ENCODE measurements at regions not wholly inside any gene's neighbourhood (a gene's known extent, or its start where the extent isn't known, plus 50 kb on each side); places are given as distances from the start of the nearest gene placed in this dataset.

DNA sequence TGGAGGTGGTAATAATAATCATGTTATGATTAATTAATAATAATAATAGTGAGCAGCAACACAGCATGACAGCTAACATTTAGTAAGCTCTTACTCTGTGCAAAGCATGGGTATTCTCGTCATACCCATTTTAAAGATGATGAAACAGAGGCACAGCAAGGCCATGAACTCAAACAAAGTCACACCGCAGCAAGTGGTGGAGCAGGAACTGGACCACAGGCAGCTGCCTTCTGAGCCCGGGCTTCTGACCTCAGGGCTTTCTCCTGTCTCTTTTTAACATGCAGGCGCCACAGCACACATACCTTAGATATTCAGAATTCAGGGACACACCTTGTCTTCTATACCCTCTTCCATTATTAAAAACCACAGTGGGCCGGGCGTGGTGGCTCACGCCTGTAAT is 50.7 kb upstream of the SPATA12 start:
- TF ChIP-seq, protein P1, sequence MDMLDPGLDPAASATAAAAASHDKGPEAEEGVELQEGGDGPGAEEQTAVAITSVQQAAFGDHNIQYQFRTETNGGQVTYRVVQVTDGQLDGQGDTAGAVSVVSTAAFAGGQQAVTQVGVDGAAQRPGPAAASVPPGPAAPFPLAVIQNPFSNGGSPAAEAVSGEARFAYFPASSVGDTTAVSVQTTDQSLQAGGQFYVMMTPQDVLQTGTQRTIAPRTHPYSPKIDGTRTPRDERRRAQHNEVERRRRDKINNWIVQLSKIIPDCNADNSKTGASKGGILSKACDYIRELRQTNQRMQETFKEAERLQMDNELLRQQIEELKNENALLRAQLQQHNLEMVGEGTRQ (CRISPR knock-in tag; IDR thresholded peaks at IDR 0.05), result no peak
- TF ChIP-seq, protein P2, sequence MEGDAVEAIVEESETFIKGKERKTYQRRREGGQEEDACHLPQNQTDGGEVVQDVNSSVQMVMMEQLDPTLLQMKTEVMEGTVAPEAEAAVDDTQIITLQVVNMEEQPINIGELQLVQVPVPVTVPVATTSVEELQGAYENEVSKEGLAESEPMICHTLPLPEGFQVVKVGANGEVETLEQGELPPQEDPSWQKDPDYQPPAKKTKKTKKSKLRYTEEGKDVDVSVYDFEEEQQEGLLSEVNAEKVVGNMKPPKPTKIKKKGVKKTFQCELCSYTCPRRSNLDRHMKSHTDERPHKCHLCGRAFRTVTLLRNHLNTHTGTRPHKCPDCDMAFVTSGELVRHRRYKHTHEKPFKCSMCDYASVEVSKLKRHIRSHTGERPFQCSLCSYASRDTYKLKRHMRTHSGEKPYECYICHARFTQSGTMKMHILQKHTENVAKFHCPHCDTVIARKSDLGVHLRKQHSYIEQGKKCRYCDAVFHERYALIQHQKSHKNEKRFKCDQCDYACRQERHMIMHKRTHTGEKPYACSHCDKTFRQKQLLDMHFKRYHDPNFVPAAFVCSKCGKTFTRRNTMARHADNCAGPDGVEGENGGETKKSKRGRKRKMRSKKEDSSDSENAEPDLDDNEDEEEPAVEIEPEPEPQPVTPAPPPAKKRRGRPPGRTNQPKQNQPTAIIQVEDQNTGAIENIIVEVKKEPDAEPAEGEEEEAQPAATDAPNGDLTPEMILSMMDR (IDR thresholded peaks at IDR 0.05), result no peak
- TF ChIP-seq, protein P3, sequence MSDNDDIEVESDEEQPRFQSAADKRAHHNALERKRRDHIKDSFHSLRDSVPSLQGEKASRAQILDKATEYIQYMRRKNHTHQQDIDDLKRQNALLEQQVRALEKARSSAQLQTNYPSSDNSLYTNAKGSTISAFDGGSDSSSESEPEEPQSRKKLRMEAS (CRISPR knock-in tag; IDR thresholded peaks at IDR 0.05), result no peak
- TF ChIP-seq TEAD4 (CRISPR knock-in tag; IDR thresholded peaks at IDR 0.05), result no peak
- TF ChIP-seq SMAD3 (CRISPR knock-in tag; IDR thresholded peaks at IDR 0.05; ENCODE audit: borderline replicate concordance), result no peak
- TF ChIP-seq CREM (CRISPR knock-in tag; IDR thresholded peaks at IDR 0.05), result no peak
- no peak for TF ChIP-seq FOXP1 (CRISPR knock-in tag; IDR thresholded peaks at IDR 0.05; ENCODE audit: borderline replicate concordance)
- no peak for TF ChIP-seq NFE2L1 (CRISPR knock-in tag; IDR thresholded peaks at IDR 0.05)
- TF ChIP-seq TCF7 (CRISPR knock-in tag; IDR thresholded peaks at IDR 0.05; ENCODE audit: low read depth), result no peak
- no peak for TF ChIP-seq CREB1 (CRISPR knock-in tag; IDR thresholded peaks at IDR 0.05)
- TF ChIP-seq, protein P4, sequence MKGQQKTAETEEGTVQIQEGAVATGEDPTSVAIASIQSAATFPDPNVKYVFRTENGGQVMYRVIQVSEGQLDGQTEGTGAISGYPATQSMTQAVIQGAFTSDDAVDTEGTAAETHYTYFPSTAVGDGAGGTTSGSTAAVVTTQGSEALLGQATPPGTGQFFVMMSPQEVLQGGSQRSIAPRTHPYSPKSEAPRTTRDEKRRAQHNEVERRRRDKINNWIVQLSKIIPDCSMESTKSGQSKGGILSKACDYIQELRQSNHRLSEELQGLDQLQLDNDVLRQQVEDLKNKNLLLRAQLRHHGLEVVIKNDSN (CRISPR knock-in tag; IDR thresholded peaks at IDR 0.05), result no peak
- TF ChIP-seq ZNF263 (CRISPR knock-in tag; IDR thresholded peaks at IDR 0.05; ENCODE audit: low read depth), result no peak
- TF ChIP-seq MYBL2 (CRISPR knock-in tag; IDR thresholded peaks at IDR 0.05), result no peak
- TF ChIP-seq PRRX2 (CRISPR knock-in tag; IDR thresholded peaks at IDR 0.05), result no peak
